SH-SY5Y (cell line): ENCODE measurements at regions not wholly inside any gene's neighbourhood (a gene's known extent, or its start where the extent isn't known, plus 50 kb on each side); places are given as distances from the start of the nearest gene placed in this dataset.

Experiments used
- GATA2 ChIP-seq: IDR thresholded peaks from 2 replicates; pipeline ENCODE4 v1.6.1; 2011; ENCODE audit warnings: mild to moderate bottlenecking, low read depth, low read length
- GATA3 ChIP-seq: IDR thresholded peaks from 2 replicates; pipeline ENCODE4 v1.6.1; 2011; ENCODE audit warnings: low read depth, mild to moderate bottlenecking, low read length, moderate library complexity

GRCh38 chr10:128950159-128950915, 516.7 kb upstream of the MGMT start:
- TF ChIP-seq GATA3, result no peak

GRCh38 chr10:128950916-128951275, 516.1 kb upstream of the MGMT start:
- no peak for TF ChIP-seq GATA3

GRCh38 chr10:128952856-128953255, 514.2 kb upstream of the MGMT start:
- TF ChIP-seq GATA2 (no peak), GATA3 (no peak)

- TF ChIP-seq GATA3, result no peak
- no peak for TF ChIP-seq GATA2
These were observed 510.9 kb upstream of the MGMT start for GRCh38 chr10:128956149-128956548.

- TF ChIP-seq GATA2 (no peak), GATA3 (no peak)
These were observed 509.8 kb upstream of the MGMT start for GRCh38 chr10:128957221-128957620.

GRCh38 chr10:128958834-128959690, 508.0 kb upstream of the MGMT start:
- no peak for TF ChIP-seq GATA2
- TF ChIP-seq GATA3, result no peak

- no peak for TF ChIP-seq GATA3
- TF ChIP-seq GATA2, result no peak
These were observed 507.3 kb upstream of the MGMT start for GRCh38 chr10:128959746-128960145.

GRCh38 chr10:128960517-128960916, 506.5 kb upstream of the MGMT start:
- TF ChIP-seq GATA3 (no peak), GATA2 (no peak)

GRCh38 chr10:128962182-128962581, 504.9 kb upstream of the MGMT start:
- no peak for TF ChIP-seq GATA3
- no peak for TF ChIP-seq GATA2

- TF ChIP-seq GATA2 (no peak), GATA3 (no peak)
These were observed 503.6 kb upstream of the MGMT start for GRCh38 chr10:128963211-128964099.

- TF ChIP-seq GATA3, result no peak
- TF ChIP-seq GATA2, result no peak
These were observed 503.0 kb upstream of the MGMT start for GRCh38 chr10:128964100-128964403.

GRCh38 chr10:128967980-128968756, 498.9 kb upstream of the MGMT start:
- no peak for TF ChIP-seq GATA2
- TF ChIP-seq GATA3, result no peak

GRCh38 chr10:128969551-128969950, 497.5 kb upstream of the MGMT start:
- TF ChIP-seq GATA2 (no peak), GATA3 (no peak)
